A549 (cell line): ENCODE measurements at regions not wholly inside any gene's neighbourhood (a gene's known extent, or its start where the extent isn't known, plus 50 kb on each side); places are given as distances from the start of the nearest gene placed in this dataset.

ENCODE experiments used
- CHD4 ChIP-seq: fragments of 200-600 bp; sonication (generic); IDR thresholded peaks from 2 replicates; pipeline ENCODE4 v1.6.1; 2016; ENCODE audit warnings: antibody characterized with exemption, mild to moderate bottlenecking, borderline replicate concordance
- CTCF ChIP-seq: fragments of >200 bp; sonication (Bioruptor Twin); formaldehyde crosslinking; IDR thresholded peaks from 3 replicates; pipeline ENCODE4 v1.5.1; 2016
- E2F6 ChIP-seq: IDR thresholded peaks from 2 replicates; pipeline ENCODE4 v1.6.1; 2012; ENCODE audit warnings: low read depth, borderline replicate concordance
- EP300 ChIP-seq, 2 experiments: fragments of >200 bp; sonication (Bioruptor Twin); formaldehyde crosslinking; IDR thresholded peaks; 2 replicates in 1 of 2; 3 replicates in 1 of 2; pipeline ENCODE4 v1.6.1; 2016 to 2017
- ESRRA ChIP-seq: fragments of 150-350 bp; IDR thresholded peaks from 2 replicates; pipeline ENCODE4 v1.6.1; 2014; ENCODE audit warnings: mild to moderate bottlenecking, low read length, borderline replicate concordance
- FOSL2 ChIP-seq, 2 experiments: fragments of 450-650 bp in 1 of 2; fragments of >200 bp in 1 of 2; sonication (Bioruptor Twin) in 1 of 2; formaldehyde crosslinking; IDR thresholded peaks; 2 replicates each; pipeline versions ENCODE4 v1.5.0 to v1.6.1; 2016 to 2020; ENCODE audit warnings: mild to moderate bottlenecking in 1 of 2, moderate library complexity in 1 of 2
- JUN ChIP-seq, 2 experiments: fragments of >200 bp; sonication (Bioruptor Twin); formaldehyde crosslinking; IDR thresholded peaks; 2 replicates in 1 of 2; 3 replicates in 1 of 2; pipeline ENCODE4 v1.6.1; 2016 to 2017
- MAX ChIP-seq: IDR thresholded peaks from 2 replicates; pipeline ENCODE4 v1.6.1; 2012
- POLR2A ChIP-seq: IDR thresholded peaks from 2 replicates; pipeline ENCODE4 v1.6.1; 2012; ENCODE audit warnings: mild to moderate bottlenecking, low read length
- RCOR1 ChIP-seq: fragments of 150-350 bp; IDR thresholded peaks from 2 replicates; pipeline ENCODE4 v1.6.1; 2014; ENCODE audit warnings: antibody characterized with exemption, low read length, low read depth
- RFX5 ChIP-seq: fragments of 450-650 bp; IDR thresholded peaks from 2 replicates; pipeline ENCODE4 v1.7.1; 2014; ENCODE audit warnings: antibody characterized with exemption, mild to moderate bottlenecking, moderate library complexity
- SMC3 ChIP-seq: fragments of >200 bp; sonication (Bioruptor Twin); formaldehyde crosslinking; IDR thresholded peaks from 3 replicates; pipeline ENCODE4 v1.6.1; 2018; ENCODE audit warnings: inconsistent platforms

GRCh38 chr9:89732295-89732938 lies 127.6 kb downstream of the GADD45G start:
- TF ChIP-seq CTCF (no peak), E2F6 (no peak), FOSL2 (IDR thresholded peaks at IDR 0.05) (no peak), FOSL2 (CRISPR knock-in tag; IDR thresholded peaks at IDR 0.05) (no peak), MAX (no peak), RCOR1 (no peak), RFX5 (no peak), ESRRA (no peak), SMC3 (no peak), EP300 (IDR thresholded peaks at IDR 0.05) (no peak), JUN (IDR thresholded peaks at IDR 0.05) (no peak), CHD4 (no peak), POLR2A (no peak)
